Adrenal gland (tissue), 5 donors: ENCODE measurements at regions not wholly inside any gene's neighbourhood (a gene's known extent, or its start where the extent isn't known, plus 50 kb on each side); places are given as distances from the start of the nearest gene placed in this dataset.

Experiments used
- POLR2A ChIP-seq, 2 donors: fragments of 450-650 bp; IDR thresholded peaks; one replicate each; pipeline ENCODE4 v1.6.1; 2017; ENCODE audit warnings: antibody characterized with exemption in 2 of 2, mild to moderate bottlenecking in 2 of 2, moderate library complexity in 1 of 2
- TF ChIP-seq, protein P1 (sequence below), 6 experiments: fragments of 450-650 bp in 4 of 6; fragments of 200-600 bp in 2 of 6; sonication (generic) in 1 of 6; IDR thresholded peaks; 1 replicate in 5 of 6; 2 replicates in 1 of 6; pipeline versions ENCODE4 v1.5.1 to v1.8.0; 2016 to 2021; ENCODE audit warnings: antibody characterized with exemption in 6 of 6, mild to moderate bottlenecking in 2 of 6, moderate library complexity in 1 of 6
- donor health status: DM: no; HTN: no; CAD: no.

DNA sequence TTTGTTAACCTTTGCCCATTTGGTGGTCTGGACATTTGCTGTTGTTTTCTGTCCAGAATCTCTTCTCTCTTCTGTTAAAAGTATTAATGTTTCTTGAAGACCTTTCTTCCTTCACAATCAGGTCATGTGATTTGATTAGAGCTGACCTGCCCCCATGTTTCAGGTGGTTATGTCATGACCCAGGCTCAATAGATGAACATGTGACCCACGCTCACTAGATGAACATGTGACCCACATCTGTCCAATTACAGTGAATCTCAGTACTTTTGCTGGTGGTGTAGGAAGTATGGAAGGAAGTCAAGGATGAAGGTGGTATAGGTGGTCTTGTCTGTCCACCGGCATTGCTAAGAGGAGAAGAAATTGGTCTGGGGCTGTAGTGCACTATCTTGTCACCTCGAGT lies 289.1 kb upstream of the JAG1 start:
- TF ChIP-seq, protein P1, sequence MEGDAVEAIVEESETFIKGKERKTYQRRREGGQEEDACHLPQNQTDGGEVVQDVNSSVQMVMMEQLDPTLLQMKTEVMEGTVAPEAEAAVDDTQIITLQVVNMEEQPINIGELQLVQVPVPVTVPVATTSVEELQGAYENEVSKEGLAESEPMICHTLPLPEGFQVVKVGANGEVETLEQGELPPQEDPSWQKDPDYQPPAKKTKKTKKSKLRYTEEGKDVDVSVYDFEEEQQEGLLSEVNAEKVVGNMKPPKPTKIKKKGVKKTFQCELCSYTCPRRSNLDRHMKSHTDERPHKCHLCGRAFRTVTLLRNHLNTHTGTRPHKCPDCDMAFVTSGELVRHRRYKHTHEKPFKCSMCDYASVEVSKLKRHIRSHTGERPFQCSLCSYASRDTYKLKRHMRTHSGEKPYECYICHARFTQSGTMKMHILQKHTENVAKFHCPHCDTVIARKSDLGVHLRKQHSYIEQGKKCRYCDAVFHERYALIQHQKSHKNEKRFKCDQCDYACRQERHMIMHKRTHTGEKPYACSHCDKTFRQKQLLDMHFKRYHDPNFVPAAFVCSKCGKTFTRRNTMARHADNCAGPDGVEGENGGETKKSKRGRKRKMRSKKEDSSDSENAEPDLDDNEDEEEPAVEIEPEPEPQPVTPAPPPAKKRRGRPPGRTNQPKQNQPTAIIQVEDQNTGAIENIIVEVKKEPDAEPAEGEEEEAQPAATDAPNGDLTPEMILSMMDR (IDR thresholded peaks at IDR 0.05) = no peak
- TF ChIP-seq POLR2A (IDR thresholded peaks at IDR 0.05) = no peak
